GM18505 (cell line): ENCODE measurements at regions not wholly inside any gene's neighbourhood (a gene's known extent, or its start where the extent isn't known, plus 50 kb on each side); places are given as distances from the start of the nearest gene placed in this dataset.
"Not testable (repeated sequence)": the region's sequence is repeated elsewhere in the genome, so short reads cannot be mapped to it uniquely, and the experiment has no call there.

Experiments
- ATAC-seq: cut with Tn5 transposase; IDR thresholded peaks from one replicate; pipeline ENCODE4 v1.9.1; 2021; ENCODE audit not compliant: unreplicated experiment
- POLR2A ChIP-seq: IDR thresholded peaks from 4 replicates; pipeline ENCODE4 v1.6.1; 2011; ENCODE audit warnings: borderline replicate concordance; ENCODE audit not compliant: insufficient read depth, insufficient read length; ENCODE audit errors: extremely low read depth

DNA sequence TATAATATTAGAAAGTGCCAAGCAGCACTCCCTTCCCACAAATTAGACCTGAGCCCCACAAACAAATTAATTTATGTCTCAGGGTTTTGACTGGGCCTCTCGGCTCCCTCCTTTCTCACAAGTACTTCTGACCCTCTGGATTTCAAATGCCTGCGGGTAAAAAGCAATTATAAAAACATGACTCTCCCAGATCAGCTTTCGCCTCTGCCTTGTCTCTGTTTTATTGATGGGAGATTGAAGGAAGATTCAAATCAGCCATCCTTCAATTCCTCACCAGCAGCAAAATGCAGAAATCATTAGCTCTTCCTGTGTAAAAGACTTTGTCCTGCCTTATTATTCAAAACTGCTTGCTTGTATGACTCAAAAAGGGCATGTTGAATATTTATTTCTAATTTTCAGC lies 453.7 kb upstream of the MKI67 start:
- TF ChIP-seq POLR2A = no peak
- no peak for ATAC-seq

DNA sequence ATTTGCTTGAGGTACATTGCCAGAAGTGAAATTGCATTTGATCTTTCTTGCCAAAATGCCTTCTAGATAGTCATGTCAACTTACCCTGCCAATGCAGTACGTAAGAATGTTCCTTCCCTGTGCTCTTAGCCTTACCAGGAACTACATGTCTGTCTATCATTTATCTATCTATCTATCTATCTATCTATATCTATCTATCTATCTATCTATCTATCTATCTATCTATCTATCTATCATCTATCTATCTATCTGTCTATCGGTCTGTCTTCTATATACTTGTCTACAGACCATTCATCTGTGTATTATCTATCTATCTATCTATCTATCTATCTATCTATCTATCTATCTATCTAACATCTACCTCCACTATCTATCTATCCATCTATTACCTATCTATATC lies 456.9 kb upstream of the MKI67 start:
- not testable (repeated sequence) for ATAC-seq

DNA sequence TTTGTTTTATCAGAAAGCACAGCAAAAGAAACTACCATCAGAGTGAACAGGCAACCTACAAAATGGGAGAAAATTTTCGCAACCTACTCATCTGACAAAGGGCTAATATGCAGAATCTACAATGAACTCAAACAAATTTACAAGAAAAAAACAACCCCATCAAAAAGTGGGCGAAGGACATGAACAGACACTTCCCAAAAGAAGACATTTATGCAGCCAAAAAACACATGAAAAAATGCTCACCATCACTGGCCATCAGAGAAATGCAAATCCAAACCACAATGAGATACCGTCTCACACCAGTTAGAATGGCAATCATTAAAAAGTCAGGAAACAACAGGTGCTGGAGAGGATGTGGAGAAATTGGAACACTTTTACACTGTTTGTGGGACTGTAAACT lies 460.4 kb upstream of the MKI67 start:
- ATAC-seq = not testable (repeated sequence)

DNA sequence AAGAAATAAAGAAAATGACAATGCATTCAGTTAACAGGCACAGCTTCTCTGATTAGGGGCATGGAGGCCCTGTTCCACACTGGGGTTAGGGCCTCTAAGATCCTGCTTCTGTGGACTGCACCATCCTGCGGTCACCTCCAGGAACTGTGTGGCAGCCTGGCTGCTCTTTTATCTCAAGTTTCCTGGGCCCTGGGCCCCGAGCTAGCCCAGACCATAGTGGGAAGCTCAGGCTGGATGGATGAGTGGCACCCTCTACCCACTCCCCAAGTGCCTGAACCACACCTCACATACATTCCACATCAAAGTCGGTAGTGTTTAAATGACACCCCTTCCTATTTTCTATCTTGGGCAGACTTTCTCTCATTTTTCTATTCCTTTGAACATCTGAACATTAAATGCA lies 461.5 kb upstream of the MKI67 start:
- ATAC-seq = no peak
- TF ChIP-seq POLR2A = no peak

DNA sequence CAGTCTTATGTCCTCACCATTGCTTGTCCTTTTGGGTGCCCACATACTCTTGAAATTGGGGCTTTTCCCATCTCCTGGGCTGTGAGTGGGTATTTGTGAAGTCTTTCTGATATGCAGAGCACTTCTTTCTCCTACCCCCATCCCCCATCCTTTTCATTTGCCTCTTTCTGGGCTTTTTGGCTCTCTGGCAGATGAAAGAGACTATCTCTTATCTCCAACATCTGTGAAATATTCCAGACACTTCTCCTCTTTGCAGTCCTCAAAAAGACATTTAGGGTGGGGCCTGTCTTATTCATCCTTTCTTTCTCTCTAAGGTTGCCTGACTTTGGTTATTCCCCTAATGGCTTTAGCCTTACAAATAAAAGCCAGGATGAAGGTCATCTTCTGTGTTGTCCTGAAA lies 462.2 kb upstream of the MKI67 start:
- no peak for ATAC-seq
- no peak for TF ChIP-seq POLR2A

DNA sequence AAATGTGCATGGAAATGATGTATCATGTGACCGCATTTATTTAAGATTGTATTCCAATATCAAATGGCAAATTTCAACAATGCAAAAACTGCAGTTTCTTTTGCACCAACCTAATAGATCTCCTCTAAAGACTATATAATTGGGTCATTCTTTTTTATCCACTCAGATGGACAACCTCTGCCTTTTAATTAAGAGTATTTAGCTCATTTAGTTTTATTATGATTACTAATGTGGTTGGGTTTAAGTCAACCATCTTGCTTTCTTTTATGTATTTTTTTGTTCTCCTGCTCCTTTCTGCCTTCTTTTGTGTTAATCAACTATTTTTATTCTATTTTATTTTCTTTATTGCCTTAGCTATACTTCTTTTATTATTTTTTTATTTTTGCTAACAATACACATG lies 468.5 kb upstream of the MKI67 start:
- TF ChIP-seq POLR2A = no peak
- ATAC-seq = no peak

DNA sequence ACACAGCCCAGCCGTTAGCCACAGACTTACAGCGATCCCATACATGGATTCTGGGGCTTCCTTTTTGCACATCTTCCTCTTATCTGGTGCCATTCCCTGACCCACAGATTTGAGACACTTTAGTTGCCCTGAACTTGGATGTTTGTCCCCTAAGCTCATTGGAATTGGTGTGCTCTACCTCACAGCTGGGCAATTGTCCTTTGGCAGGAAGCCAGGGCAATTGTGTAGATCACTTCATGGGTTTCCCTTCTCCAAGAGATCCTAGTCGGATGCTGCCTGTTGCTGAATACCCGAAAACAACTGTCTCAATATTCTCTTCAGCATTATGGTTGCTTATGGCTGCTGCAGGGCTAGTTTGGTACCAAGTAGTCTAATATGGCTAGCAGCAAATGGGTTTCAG lies 470.7 kb upstream of the MKI67 start:
- ATAC-seq = no peak
- TF ChIP-seq POLR2A = no peak

DNA sequence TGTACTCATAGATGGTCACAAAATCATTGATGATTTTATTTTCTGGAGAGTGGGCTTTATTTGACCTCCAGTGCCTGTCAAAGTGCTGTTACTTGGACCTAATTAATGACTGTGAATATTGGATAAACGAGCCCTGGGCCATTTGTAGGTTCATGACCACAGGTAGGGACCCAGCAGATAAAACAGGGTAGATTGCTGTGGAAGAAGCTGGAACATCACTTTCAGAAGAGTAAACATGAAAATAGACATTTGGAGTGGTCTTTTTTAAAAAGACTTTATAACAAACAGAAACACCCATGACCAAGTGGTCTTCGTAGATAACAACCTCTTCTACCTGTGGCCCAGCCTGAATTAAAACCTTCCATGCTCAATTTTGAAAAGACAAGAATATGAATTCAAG lies 472.8 kb upstream of the MKI67 start:
- ATAC-seq = no peak
- no peak for TF ChIP-seq POLR2A

DNA sequence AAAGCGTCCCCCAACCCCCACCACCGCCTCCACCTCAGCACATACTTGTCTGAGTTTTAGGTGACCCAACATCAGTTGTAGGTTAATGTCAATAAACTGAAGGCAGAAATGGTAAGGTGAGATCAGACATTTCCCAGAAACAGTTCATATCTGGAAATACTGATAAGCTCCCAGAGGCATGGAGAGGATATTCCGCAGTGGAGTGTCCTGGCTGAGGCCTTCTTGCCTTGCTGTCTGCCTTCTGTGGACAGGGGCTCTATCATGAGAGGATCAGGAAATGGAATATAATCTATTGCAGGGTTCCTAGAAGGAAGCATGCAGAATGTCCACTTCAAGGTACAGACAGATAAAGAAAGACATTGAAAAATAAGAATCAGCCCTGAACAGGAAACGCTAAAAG lies 473.3 kb upstream of the MKI67 start:
- ATAC-seq = no peak
- TF ChIP-seq POLR2A = no peak

DNA sequence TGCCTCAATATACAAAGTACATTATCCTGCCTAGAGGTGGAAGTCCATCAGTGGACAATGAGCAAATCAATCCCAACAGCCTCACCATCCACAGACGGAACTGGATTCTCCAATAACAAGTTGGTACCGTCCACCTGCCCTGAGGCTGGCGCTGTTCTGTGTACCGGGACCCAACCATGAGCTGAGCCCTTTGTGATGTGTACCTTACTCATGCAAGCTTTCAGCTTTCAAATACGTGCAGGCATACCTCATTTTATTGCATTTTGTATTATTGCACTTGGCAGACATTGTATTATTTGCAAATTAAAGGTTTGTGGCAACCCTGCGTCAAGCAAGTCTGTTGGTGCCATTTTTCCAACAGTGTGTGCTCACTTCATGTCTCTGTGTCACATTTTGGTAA lies 476.0 kb upstream of the MKI67 start:
- TF ChIP-seq POLR2A = no peak
- no peak for ATAC-seq

DNA sequence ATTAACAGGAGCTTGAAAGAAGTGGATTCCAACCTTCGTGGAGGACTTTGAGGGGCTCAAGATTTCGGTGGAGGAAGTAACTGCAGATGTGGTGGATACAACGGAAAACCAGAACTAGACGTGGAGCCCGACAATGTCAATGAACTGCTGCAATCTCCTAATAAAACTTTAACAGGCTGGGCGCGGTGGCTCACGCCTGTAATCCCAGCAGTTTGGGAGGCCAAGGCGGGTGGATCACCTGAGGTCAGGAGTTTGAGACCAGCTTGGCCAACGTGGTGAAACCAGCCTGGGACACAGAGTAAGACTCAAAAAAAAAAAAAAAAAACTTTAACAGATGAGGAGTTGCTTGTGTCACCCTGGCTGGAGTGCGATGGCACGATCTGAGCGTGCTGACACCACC lies 477.8 kb upstream of the MKI67 start:
- no peak for TF ChIP-seq POLR2A
- ATAC-seq = no peak

DNA sequence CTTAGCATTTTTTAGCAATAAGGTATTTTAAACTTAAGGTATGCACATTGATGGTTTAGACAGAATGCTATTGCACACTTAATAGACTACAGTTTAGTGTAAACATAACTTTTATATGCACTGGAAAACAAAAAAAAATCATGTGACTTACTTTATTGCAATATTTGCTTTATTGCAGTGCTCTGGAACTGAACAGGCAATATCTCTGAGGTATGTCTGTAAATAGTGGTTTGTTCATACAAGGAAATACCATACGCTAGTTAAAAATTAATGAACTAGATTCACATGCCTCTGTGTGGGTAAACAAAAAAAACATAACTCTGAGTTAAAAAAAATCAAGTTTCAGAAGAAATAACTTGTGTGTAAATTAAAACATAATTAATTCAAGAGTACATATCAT lies 479.0 kb upstream of the MKI67 start:
- TF ChIP-seq POLR2A = no peak
- ATAC-seq = no peak

DNA sequence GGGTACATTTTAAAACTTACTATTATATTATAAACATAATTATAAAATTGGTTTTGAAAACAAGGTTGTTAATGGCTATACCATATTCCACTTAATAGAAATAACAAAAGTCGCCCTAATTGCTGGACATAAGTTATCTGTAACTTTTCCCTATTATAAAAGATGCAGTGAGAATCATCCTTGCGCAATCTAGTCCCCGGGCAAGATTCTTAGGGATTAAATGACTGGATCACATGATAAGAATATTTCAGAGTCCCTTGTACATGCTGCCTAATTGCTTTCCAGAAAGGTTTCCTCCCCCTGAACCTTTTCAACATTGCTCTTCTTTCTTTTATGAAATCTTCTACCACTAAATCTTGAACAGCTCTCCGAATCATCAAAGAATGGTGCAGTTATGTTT lies 479.8 kb upstream of the MKI67 start:
- no peak for ATAC-seq
- TF ChIP-seq POLR2A = no peak

DNA sequence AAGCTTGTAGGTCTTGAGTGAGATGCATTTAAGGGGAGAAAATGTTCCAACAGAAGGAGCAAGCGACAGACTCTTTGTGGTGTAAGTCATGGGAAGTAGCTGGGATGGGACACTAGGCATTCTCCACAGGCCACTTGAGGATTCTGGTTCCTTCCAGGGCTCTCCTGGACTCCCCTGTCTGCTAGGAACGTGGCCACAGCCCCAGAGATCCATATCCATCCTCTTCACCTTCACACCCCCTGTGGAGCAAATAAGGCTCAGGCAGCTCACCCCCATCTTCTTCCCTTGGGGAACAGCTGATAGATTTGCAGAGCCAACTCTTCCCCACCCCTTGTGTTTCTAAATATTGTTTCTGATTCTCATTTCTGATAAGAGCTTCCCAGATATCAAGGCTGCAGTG lies 482.6 kb upstream of the MKI67 start:
- no peak for TF ChIP-seq POLR2A
- ATAC-seq = no peak

DNA sequence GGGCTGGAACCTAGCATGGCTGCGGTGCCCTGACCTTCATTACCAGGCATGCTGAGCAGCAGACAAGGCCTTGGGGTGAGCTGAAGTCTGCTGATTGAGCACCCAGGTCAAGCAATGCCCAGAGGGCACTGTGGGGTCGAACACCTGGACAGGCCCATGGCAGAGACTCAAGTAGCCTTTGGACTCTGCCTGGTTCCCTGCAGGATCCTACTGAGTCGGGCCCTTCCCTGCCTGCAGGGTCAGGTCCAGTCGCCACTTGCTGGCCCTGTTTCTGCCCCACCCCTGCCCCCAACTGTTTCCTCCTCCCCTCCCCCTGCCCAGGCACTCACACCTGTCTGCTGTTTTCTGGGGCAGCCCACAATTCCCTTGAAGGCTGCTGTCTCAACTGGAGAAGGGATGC lies 483.2 kb upstream of the MKI67 start:
- ATAC-seq = no peak
- TF ChIP-seq POLR2A = no peak

DNA sequence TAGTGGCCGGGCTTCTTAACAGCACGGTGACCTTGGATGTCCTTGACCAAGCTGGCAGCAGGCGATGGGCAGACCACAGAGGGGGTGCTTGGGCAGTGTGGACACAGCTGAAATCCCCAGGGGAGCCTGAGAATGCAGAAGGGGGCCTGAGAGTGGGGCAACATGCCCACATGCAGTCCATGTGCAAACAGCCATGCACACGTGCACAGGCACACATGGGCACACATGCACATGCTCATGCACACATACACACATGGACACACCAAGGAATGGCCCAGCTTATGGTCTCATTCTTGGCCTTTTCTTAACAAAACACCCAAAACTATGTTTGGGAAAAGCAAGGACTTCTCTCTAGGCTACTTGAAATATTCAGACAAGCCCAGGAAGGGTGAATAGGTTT lies 483.9 kb upstream of the MKI67 start:
- no peak for TF ChIP-seq POLR2A
- ATAC-seq = no peak

DNA sequence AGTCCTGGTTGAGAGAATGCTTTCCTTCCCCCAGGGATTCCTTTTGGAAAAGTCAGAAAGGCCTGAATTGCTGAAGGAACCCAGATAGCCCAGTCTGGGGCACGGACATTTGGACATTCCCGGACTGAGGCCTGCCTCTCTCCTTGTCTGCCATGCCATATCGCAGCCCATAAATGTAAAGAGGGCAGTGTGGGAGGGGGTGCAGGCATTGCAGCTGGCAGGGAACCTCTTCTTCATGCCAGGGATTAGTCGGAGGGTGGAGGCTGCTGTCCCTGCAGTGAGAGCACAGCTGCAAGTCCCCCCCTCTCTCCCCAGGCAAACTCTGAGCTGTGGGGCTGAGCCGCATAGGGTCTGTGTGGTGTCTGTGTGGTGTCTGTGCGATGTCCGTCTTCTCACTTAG lies 486.0 kb upstream of the MKI67 start:
- no peak for TF ChIP-seq POLR2A
- ATAC-seq = no peak

DNA sequence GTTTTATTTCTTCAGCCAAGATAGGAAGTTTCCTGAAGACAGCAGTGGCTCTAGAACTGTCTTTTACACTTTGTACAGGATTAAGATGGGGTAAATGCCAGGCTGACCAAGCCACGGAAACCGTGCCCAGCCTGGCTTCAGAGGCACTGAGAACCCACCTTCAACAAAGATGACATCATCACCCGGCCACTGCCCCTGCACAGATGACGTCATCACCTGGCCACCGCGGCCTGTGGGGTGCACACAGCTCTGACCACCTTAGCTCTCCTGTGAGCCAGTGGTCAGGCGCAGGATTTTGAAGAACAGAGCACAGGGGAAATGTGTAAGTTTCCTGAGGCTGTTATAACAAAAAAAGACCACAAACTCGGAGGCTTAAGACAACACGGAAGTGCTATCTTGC lies 486.4 kb upstream of the MKI67 start:
- TF ChIP-seq POLR2A = no peak

More for the DNA sequence above, 486.4 kb upstream of the MKI67 start:
- no peak for ATAC-seq
